ENCODE measurements at regions not wholly inside any gene's neighbourhood (a gene's known extent, or its start where the extent isn't known, plus 50 kb on each side); places are given as distances from the start of the nearest gene placed in this dataset.

DNA sequence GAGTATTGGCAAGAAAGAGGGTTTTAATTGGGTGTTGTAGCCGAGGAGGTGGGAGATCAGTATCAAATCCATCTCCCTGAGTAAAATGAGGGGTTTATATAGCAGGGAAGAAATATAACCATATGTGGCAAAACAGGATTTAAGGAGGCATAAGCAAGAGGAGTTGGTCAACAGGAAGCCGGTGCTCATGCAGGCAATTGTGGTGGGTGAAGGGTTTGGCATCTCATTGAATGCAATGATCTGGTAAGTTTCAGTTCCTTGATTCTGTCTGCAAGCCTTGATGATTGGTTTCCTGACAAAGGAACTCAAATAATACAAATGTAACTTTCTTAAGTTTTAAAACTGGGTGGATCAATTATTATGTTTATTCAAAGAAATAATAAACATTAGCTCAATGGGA lies 564.4 kb upstream of the LINC00305 start:
- TF ChIP-seq, protein P1, sequence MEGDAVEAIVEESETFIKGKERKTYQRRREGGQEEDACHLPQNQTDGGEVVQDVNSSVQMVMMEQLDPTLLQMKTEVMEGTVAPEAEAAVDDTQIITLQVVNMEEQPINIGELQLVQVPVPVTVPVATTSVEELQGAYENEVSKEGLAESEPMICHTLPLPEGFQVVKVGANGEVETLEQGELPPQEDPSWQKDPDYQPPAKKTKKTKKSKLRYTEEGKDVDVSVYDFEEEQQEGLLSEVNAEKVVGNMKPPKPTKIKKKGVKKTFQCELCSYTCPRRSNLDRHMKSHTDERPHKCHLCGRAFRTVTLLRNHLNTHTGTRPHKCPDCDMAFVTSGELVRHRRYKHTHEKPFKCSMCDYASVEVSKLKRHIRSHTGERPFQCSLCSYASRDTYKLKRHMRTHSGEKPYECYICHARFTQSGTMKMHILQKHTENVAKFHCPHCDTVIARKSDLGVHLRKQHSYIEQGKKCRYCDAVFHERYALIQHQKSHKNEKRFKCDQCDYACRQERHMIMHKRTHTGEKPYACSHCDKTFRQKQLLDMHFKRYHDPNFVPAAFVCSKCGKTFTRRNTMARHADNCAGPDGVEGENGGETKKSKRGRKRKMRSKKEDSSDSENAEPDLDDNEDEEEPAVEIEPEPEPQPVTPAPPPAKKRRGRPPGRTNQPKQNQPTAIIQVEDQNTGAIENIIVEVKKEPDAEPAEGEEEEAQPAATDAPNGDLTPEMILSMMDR (IDR thresholded peaks at IDR 0.05; ENCODE audit: borderline replicate concordance, extremely low read depth, low read length, poor library complexity, severe bottlenecking) = no peak
- no peak for TF ChIP-seq EZH2 (IDR thresholded peaks at IDR 0.05; ENCODE audit: borderline replicate concordance, low read depth, low read length, severe bottlenecking)

Measured in DND-41 (cell line).